Hepatocyte (in vitro differentiated cells): ENCODE measurements at regions not wholly inside any gene's neighbourhood (a gene's known extent, or its start where the extent isn't known, plus 50 kb on each side); places are given as distances from the start of the nearest gene placed in this dataset.

Experiments
- DNase-seq: peaks from one replicate; pipeline ENCODE4 v3.0.0-alpha.2; 2016; ENCODE audit warnings: low spot score
- H2AFZ ChIP-seq: fragments of 200-600 bp; sonication (generic); 2 replicates; pipeline ENCODE4 v1.6.0; 2016; ENCODE audit warnings: antibody characterized with exemption, mild to moderate bottlenecking
- H3K27ac ChIP-seq: fragments of 200-600 bp; sonication (generic); 2 replicates; pipeline ENCODE4 v1.5.1; 2016; ENCODE audit warnings: mild to moderate bottlenecking
- H3K27me3 ChIP-seq: fragments of 200-600 bp; sonication (generic); 2 replicates; pipeline ENCODE4 v1.6.1; 2016
- H3K36me3 ChIP-seq: fragments of 200-600 bp; sonication (generic); replicated peaks from 2 replicates; pipeline ENCODE4 v1.5.1; 2016; ENCODE audit warnings: low read depth; ENCODE audit not compliant: insufficient read depth
- H3K4me1 ChIP-seq: fragments of 200-600 bp; sonication (generic); 2 replicates; pipeline ENCODE4 v1.5.1; 2016; ENCODE audit warnings: mild to moderate bottlenecking, moderate library complexity; ENCODE audit not compliant: insufficient read depth
- H3K4me2 ChIP-seq: fragments of 200-600 bp; sonication (generic); 2 replicates; pipeline ENCODE4 v1.6.0; 2016
- H3K4me3 ChIP-seq: fragments of 200-600 bp; sonication (generic); 2 replicates; pipeline ENCODE4 v1.5.1; 2016; ENCODE audit warnings: mild to moderate bottlenecking
- H3K79me2 ChIP-seq: fragments of 200-600 bp; sonication (generic); 2 replicates; pipeline ENCODE4 v1.6.0; 2017; ENCODE audit warnings: mild to moderate bottlenecking
- H3K9me2 ChIP-seq: fragments of 200-600 bp; sonication (generic); replicated peaks from 2 replicates; pipeline ENCODE4 v1.6.0; 2017; ENCODE audit warnings: mild to moderate bottlenecking; ENCODE audit not compliant: insufficient read depth
- H3K9me3 ChIP-seq: fragments of 200-600 bp; sonication (generic); 2 replicates; pipeline ENCODE4 v1.5.1; 2016; ENCODE audit warnings: low read depth, mild to moderate bottlenecking
- H4K20me1 ChIP-seq: fragments of 200-600 bp; sonication (generic); 2 replicates; pipeline ENCODE4 v1.6.0; 2016; ENCODE audit warnings: mild to moderate bottlenecking; ENCODE audit not compliant: insufficient read depth, poor library complexity, severe bottlenecking
- CTCF ChIP-seq: fragments of 200-600 bp; sonication (generic); IDR thresholded peaks from 2 replicates; pipeline ENCODE4 v1.5.1; 2016; ENCODE audit warnings: antibody characterized with exemption, mild to moderate bottlenecking; ENCODE audit not compliant: poor library complexity
- EZH2 ChIP-seq: fragments of 200-600 bp; sonication (generic); IDR thresholded peaks from 2 replicates; pipeline ENCODE4 v1.6.1; 2016; ENCODE audit warnings: antibody characterized with exemption, mild to moderate bottlenecking, borderline replicate concordance
- EZH2phosphoT487 ChIP-seq: fragments of 200-600 bp; sonication (generic); IDR thresholded peaks from one replicate; pipeline ENCODE4 v1.6.1; 2018; ENCODE audit warnings: antibody characterized with exemption, mild to moderate bottlenecking, low read depth, moderate library complexity; ENCODE audit not compliant: unreplicated experiment, severe bottlenecking
- WGBS: methylation state at CpG from one replicate; pipeline ENCODE4 v1.1.6; 2016; ENCODE audit warnings: low lambda C conversion rate; ENCODE audit errors: missing lambda C conversion rate; 5-methylcytosine and 5-hydroxymethylcytosine counted together

- Histone ChIP-seq H3K27me3 (no peaks in the 10 kb centered on the region), H3K4me2 (no peak overlapping the region)
- 63% methylated on average over 2 of the region's 2 CpGs for WGBS
Measured at GRCh38 chr4:134145369-134145768, 56.2 kb downstream of the PABPC4L start.

GRCh38 chr4:134144337-134144736 lies 57.3 kb downstream of the PABPC4L start:
- 60% methylated on average over 2 of the region's 2 CpGs for WGBS
- no peak for DNase-seq
- H3K4me3 ChIP-seq, result no peak overlapping the region
- no peaks in the 10 kb centered on the region for H3K27me3 ChIP-seq
- TF ChIP-seq EZH2phosphoT487 (no peak), EZH2 (no peak), CTCF (no peak)
- no peak overlapping the region for H3K27ac ChIP-seq
- H3K9me3 ChIP-seq, result no peaks in the 10 kb centered on the region
- H3K4me2 ChIP-seq, result no peak overlapping the region
- H4K20me1 ChIP-seq, result no peaks in the 10 kb centered on the region
- no peaks in the 10 kb centered on the region for H3K79me2 ChIP-seq
- no peaks in the 10 kb centered on the region for H3K36me3 ChIP-seq
- H3K4me1 ChIP-seq, result no peaks in the 10 kb centered on the region
- H3K9me2 ChIP-seq, result no peaks in the 10 kb centered on the region
- no peak overlapping the region for H2AFZ ChIP-seq

More at GRCh38 chr4:134145369-134145768, 56.2 kb downstream of the PABPC4L start:
- Histone ChIP-seq H3K36me3 (no peaks in the 10 kb centered on the region), H3K9me3 (no peaks in the 10 kb centered on the region), H3K4me1 (no peaks in the 10 kb centered on the region), H2AFZ (no peak overlapping the region), H3K9me2 (no peaks in the 10 kb centered on the region), H3K79me2 (no peaks in the 10 kb centered on the region), H3K4me3 (no peak overlapping the region), H4K20me1 (no peaks in the 10 kb centered on the region), H3K27ac (no peak overlapping the region)
- TF ChIP-seq EZH2 (no peak), CTCF (no peak), EZH2phosphoT487 (no peak)
- DNase-seq, result no peak

GRCh38 chr4:134141728-134142127 lies 59.9 kb downstream of the PABPC4L start:
- no peaks in the 10 kb centered on the region for H4K20me1 ChIP-seq
- H2AFZ ChIP-seq, result no peak overlapping the region
- H3K4me2 ChIP-seq, result no peak overlapping the region
- H3K4me1 ChIP-seq, result no peaks in the 10 kb centered on the region
- TF ChIP-seq CTCF (no peak), EZH2 (no peak), EZH2phosphoT487 (no peak)
- no peaks in the 10 kb centered on the region for H3K79me2 ChIP-seq
- H3K4me3 ChIP-seq, result no peak overlapping the region
- no peak overlapping the region for H3K27ac ChIP-seq
- H3K9me2 ChIP-seq, result no peaks in the 10 kb centered on the region
- H3K27me3 ChIP-seq, result no peaks in the 10 kb centered on the region
- no peaks in the 10 kb centered on the region for H3K9me3 ChIP-seq
- no peaks in the 10 kb centered on the region for H3K36me3 ChIP-seq
- DNase-seq, result no peak
- 42% methylated on average over 2 of the region's 2 CpGs for WGBS

GRCh38 chr4:134139188-134139587 lies 62.4 kb downstream of the PABPC4L start:
- WGBS, result 93% methylated on average over 1 of the region's 1 CpG
- H3K79me2 ChIP-seq, result no peaks in the 10 kb centered on the region
- no peaks in the 10 kb centered on the region for H3K9me2 ChIP-seq
- no peaks in the 10 kb centered on the region for H3K4me1 ChIP-seq
- H3K4me2 ChIP-seq, result no peak overlapping the region
- H3K27me3 ChIP-seq, result no peaks in the 10 kb centered on the region
- H3K9me3 ChIP-seq, result no peaks in the 10 kb centered on the region
- H4K20me1 ChIP-seq, result no peaks in the 10 kb centered on the region
- no peak overlapping the region for H2AFZ ChIP-seq
- DNase-seq, result no peak
- TF ChIP-seq CTCF (no peak), EZH2 (no peak), EZH2phosphoT487 (no peak)
- no peak overlapping the region for H3K4me3 ChIP-seq
- no peaks in the 10 kb centered on the region for H3K36me3 ChIP-seq
- H3K27ac ChIP-seq, result no peak overlapping the region
